GM19324 (cell line): ENCODE measurements at regions not wholly inside any gene's neighbourhood (a gene's known extent, or its start where the extent isn't known, plus 50 kb on each side); places are given as distances from the start of the nearest gene placed in this dataset.
"Not testable (repeated sequence)": the region's sequence is repeated elsewhere in the genome, so short reads cannot be mapped to it uniquely, and the experiment has no call there.

Experiments used
- ATAC-seq: cut with Tn5 transposase; IDR thresholded peaks from one replicate; pipeline ENCODE4 v1.9.1; 2021; ENCODE audit warnings: mild to moderate bottlenecking, moderate library complexity; ENCODE audit not compliant: unreplicated experiment, low FRiP score

- no peak for ATAC-seq
Measured at GRCh38 chr11:36741515-36741914, 143.5 kb upstream of the RAG2 start.

DNA sequence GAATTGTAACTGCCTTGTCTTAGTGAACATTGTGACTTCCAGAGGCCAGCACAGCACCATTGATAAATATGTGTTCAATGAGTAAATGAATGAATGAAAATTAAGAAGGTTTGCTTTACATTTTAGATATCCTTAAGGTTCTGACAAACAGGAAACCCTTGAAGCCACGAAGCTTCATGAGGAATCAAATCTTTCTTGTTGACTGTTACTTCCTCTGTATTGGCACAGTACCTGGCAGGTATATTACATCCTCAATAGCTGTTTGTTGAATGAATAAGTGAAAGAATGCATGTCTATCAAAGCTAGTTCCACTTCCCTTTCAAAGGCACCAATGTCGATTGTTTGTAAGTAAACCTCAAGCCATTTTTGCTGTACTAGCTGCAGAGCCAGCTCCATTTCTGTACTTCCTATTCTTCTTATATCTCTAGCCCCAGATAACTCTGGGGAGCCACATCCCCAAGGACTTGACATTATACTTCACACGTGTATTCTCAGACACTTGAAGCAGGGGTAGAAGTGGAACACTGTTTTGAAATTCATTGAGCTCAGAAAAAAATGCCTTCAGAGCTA, 140.3 kb upstream of the RAG2 start:
- ATAC-seq = no peak

DNA sequence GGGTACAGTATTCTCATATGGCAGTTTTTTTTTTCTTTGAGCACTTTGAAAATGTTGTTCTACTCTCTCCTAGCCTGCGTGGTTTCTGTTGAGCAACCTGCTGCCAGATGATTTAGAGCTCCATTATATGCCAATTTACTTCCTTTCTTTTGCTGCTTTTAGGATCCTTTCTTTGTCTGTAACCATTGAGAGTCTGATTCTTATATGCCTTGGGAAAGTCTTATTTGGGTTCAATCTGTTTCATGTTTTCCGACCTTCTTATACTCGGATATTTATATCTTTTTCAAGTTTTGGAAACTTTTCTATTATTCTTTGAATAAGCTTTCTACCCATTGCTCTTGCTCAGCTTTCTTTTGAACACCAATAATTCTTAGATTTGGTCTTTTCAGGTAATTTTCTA, 138.1 kb upstream of the RAG2 start:
- ATAC-seq = no peak

GRCh38 chr11:36733721-36734120, 135.7 kb upstream of the RAG2 start:
- ATAC-seq = not testable (repeated sequence)

DNA sequence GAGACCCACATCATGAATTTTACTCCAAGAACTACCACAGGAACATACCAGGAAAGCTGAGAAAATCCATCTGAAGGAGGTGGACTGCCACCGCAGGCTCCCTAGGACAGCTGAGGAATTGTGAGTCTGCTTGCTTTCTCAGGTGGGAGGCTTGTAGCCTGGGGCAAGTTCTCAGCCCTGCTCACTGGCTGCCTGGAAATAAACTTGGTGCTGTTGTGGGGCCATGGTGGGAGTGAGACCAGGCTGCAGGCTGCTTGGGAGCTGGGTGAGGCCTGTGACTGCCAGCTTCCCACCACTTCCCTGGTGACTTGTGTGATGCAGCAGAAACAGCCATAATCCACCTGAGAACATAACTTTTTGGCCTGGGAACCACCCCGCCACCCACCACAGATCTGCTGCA, 132.7 kb upstream of the RAG2 start:
- no peak for ATAC-seq

- ATAC-seq = no peak
Measured at GRCh38 chr11:36729825-36730224, 131.8 kb upstream of the RAG2 start.

GRCh38 chr11:36726420-36726819, 128.4 kb upstream of the RAG2 start:
- no peak for ATAC-seq

DNA sequence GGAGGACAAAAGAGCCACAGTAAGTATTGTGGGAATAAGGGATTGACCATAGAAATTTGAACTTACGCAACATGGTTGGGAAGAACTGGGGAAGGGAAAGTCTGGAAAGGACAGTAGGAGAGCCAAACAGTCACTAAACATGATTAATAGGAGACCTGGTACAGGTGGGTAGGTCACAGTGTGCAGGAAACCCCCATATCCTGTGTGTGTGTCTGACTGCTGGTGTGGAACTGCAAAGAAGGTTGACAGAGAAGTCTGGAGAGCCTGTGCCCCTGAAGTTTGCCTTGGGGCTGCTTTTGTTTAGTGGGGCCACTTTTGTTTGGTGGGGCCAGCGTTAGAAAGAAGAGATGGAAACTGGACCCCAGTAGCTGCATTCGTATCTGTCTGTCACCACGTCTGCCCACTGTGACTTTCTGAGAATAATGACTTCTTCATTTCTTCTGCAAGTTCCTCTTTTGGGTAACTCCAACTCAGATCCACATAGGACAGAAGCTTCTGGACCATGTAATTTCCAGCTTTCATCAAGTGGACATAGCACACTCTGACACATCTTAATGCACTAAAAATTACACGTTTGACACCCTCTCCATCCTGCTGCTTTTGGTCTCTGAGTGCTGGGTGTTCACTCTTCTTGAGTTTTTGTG, 126.8 kb upstream of the RAG2 start:
- ATAC-seq = peak; percentile 46

GRCh38 chr11:36722421-36722820, 124.4 kb upstream of the RAG2 start:
- no peak for ATAC-seq

DNA sequence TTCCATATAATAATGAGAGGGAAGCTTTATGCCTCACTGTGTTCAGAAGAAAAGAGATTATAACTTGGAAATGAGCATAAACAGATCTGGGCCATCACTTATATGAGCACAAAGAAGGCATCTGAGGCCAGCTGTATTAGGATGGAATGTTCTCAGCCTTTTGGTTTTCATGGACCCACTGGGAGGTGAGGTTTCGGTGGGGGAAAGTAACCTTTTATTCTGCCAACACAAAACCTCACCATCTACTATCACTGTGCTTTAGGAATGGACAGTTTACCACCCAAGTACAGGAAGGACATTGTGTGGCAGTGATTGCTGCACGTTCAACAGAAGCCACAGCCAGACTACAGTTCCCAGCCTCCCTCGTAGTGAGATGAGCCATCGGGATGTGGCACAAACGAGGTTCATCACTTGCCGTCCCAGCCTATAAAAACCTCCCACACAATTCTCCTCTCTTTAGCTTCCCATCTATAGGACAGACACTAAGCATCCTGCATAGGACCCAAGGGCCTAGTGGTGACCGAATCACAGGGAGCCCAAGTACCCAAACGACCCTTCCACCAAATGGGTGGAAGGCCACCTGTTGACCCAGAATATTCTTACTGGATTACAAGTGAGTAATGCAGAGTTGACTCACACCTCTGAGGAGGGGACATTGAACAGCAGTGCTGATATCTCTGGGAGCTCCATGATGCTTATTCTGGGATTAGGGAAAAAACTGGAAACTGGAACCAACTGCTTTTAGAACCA, 121.5 kb upstream of the RAG2 start:
- ATAC-seq = no peak

GRCh38 chr11:36718451-36718850, 120.4 kb upstream of the RAG2 start:
- no peak for ATAC-seq

DNA sequence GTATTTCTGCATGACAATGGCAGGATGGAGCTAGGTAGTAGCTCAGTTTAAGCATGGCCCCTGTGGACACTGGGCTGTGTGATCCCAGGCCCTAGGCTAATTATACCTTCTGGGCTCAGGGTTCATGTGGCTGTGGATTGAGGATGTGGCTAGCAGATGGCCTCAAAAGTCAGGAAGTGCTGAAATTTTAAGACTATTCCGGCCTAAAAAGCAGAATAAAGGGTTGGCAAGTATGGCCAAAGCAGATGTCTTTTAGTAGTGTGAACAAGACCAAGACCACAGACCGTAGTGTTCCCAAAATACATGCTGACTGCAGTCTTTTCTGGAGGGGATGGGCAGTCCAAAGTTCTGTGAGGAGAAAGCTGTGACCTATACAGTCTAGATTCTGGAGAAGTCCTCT, 115.7 kb upstream of the RAG2 start:
- ATAC-seq = no peak

- no peak for ATAC-seq
Measured at GRCh38 chr11:36711104-36711825, 113.2 kb upstream of the RAG2 start.
